ENCODE measurements at regions not wholly inside any gene's neighbourhood (a gene's known extent, or its start where the extent isn't known, plus 50 kb on each side); places are given as distances from the start of the nearest gene placed in this dataset.

GRCh38 chrX:87805829-87806490, 288.4 kb downstream of the KLHL4 start:
- H2AFZ ChIP-seq (ENCODE audit: low read depth), result no peak overlapping the region
- H3K36me3 ChIP-seq (ENCODE audit: insufficient read depth), result no peaks in the 10 kb centered on the region
- no peak overlapping the region for H3K9ac ChIP-seq
- H3K4me2 ChIP-seq, result no peak overlapping the region
- H3K4me3 ChIP-seq (IDR thresholded peaks at IDR 0.05; ENCODE audit: insufficient read depth, low read depth, low read length), result no peak overlapping the region
- no peaks in the 10 kb centered on the region for H3K4me1 ChIP-seq (ENCODE audit: low read depth, poor library complexity, severe bottlenecking)
- no peaks in the 10 kb centered on the region for H3K79me2 ChIP-seq (ENCODE audit: insufficient read depth, low read depth)
- no peaks in the 10 kb centered on the region for H3K27me3 ChIP-seq (ENCODE audit: insufficient read depth, low read depth)
- no peak for TF ChIP-seq CTCF (conservative IDR thresholded peaks at IDR 0.05; ENCODE audit: low read depth, low read length)
- no peak overlapping the region for H3K27ac ChIP-seq
- no peaks in the 10 kb centered on the region for H4K20me1 ChIP-seq (ENCODE audit: insufficient read depth)

- H3K4me1 ChIP-seq (ENCODE audit: low read depth, poor library complexity, severe bottlenecking), result no peaks in the 10 kb centered on the region
- H3K27ac ChIP-seq, result no peak overlapping the region
- H4K20me1 ChIP-seq (ENCODE audit: insufficient read depth), result no peaks in the 10 kb centered on the region
- no peaks in the 10 kb centered on the region for H3K79me2 ChIP-seq (ENCODE audit: insufficient read depth, low read depth)
- no peaks in the 10 kb centered on the region for H3K36me3 ChIP-seq (ENCODE audit: insufficient read depth)
- TF ChIP-seq CTCF (conservative IDR thresholded peaks at IDR 0.05; ENCODE audit: low read depth, low read length), result no peak
- no peaks in the 10 kb centered on the region for H3K27me3 ChIP-seq (ENCODE audit: insufficient read depth, low read depth)
- no peak overlapping the region for H3K4me2 ChIP-seq
- H3K4me3 ChIP-seq (IDR thresholded peaks at IDR 0.05; ENCODE audit: insufficient read depth, low read depth, low read length), result no peak overlapping the region
- H3K9ac ChIP-seq, result no peak overlapping the region
- no peak overlapping the region for H2AFZ ChIP-seq (ENCODE audit: low read depth)
Observed at GRCh38 chrX:87808576-87809243, 291.1 kb downstream of the KLHL4 start.

- Histone ChIP-seq H3K36me3 (ENCODE audit: insufficient read depth) (no peaks in the 10 kb centered on the region), H3K4me2 (no peak overlapping the region), H2AFZ (ENCODE audit: low read depth) (no peak overlapping the region), H3K9ac (no peak overlapping the region), H3K4me3 (IDR thresholded peaks at IDR 0.05; ENCODE audit: insufficient read depth, low read depth, low read length) (no peak overlapping the region), H3K27me3 (ENCODE audit: insufficient read depth, low read depth) (no peaks in the 10 kb centered on the region), H3K4me1 (ENCODE audit: low read depth, poor library complexity, severe bottlenecking) (no peaks in the 10 kb centered on the region), H3K27ac (no peak overlapping the region), H4K20me1 (ENCODE audit: insufficient read depth) (no peaks in the 10 kb centered on the region), H3K79me2 (ENCODE audit: insufficient read depth, low read depth) (no peaks in the 10 kb centered on the region)
- no peak for TF ChIP-seq CTCF (conservative IDR thresholded peaks at IDR 0.05; ENCODE audit: low read depth, low read length)
Observed at GRCh38 chrX:87813566-87813965, 296.0 kb downstream of the KLHL4 start.

- H3K36me3 ChIP-seq (ENCODE audit: insufficient read depth), result no peaks in the 10 kb centered on the region
- no peak overlapping the region for H3K9ac ChIP-seq
- H3K4me1 ChIP-seq (ENCODE audit: low read depth, poor library complexity, severe bottlenecking), result no peaks in the 10 kb centered on the region
- H3K4me2 ChIP-seq, result no peak overlapping the region
- H4K20me1 ChIP-seq (ENCODE audit: insufficient read depth), result no peaks in the 10 kb centered on the region
- no peaks in the 10 kb centered on the region for H3K27me3 ChIP-seq (ENCODE audit: insufficient read depth, low read depth)
- H3K79me2 ChIP-seq (ENCODE audit: insufficient read depth, low read depth), result no peaks in the 10 kb centered on the region
- H3K27ac ChIP-seq, result no peak overlapping the region
- TF ChIP-seq CTCF (conservative IDR thresholded peaks at IDR 0.05; ENCODE audit: low read depth, low read length), result no peak
- H3K4me3 ChIP-seq (IDR thresholded peaks at IDR 0.05; ENCODE audit: insufficient read depth, low read depth, low read length), result no peak overlapping the region
- H2AFZ ChIP-seq (ENCODE audit: low read depth), result no peak overlapping the region
Observed at GRCh38 chrX:87846956-87847355, 329.4 kb downstream of the KLHL4 start.

All from KMS-11 (cell line).